Activated T-cell treated with anti-CD3 and anti-CD28 coated beads, Interleukin-2, amount 50 U/mL, for 72 hours (primary cell): ENCODE measurements at regions not wholly inside any gene's neighbourhood (a gene's known extent, or its start where the extent isn't known, plus 50 kb on each side); places are given as distances from the start of the nearest gene placed in this dataset.

Source experiments
- ATAC-seq, 2 donors: fragments of 150-1000 bp; cut with Tn5 transposase; replicated peaks in 1 of 2; 2 replicates each; pipeline ENCODE4 v1.10.0; 2021; ENCODE audit warnings: moderate library complexity in 2 of 2, mild to moderate bottlenecking in 1 of 2
- DNase-seq, 2 donors: peaks; one replicate each; pipeline ENCODE4 v3.0.0; 2021 to 2022; ENCODE audit warnings: mixed read lengths in 1 of 2
- H3K27ac Mint-ChIP-seq: one replicate; pipeline ENCODE4 v1.8.0; 2022; ENCODE audit warnings: mild to moderate bottlenecking, moderate library complexity, mixed read lengths
- H3K27me3 Mint-ChIP-seq: one replicate; pipeline ENCODE4 v1.8.0; 2022; ENCODE audit warnings: low read depth, mixed read lengths
- H3K36me3 Mint-ChIP-seq, 2 donors: one replicate each; pipeline ENCODE4 v1.8.0; 2022; ENCODE audit warnings: mixed read lengths in 2 of 2, mild to moderate bottlenecking in 1 of 2; ENCODE audit not compliant: insufficient read depth in 2 of 2
- H3K4me1 Mint-ChIP-seq: one replicate; pipeline ENCODE4 v1.8.0; 2022; ENCODE audit warnings: low read depth, mixed read lengths
- H3K4me3 Mint-ChIP-seq, 2 donors: one replicate each; pipeline ENCODE4 v1.8.0; 2022; ENCODE audit warnings: mild to moderate bottlenecking in 2 of 2, mixed read lengths in 2 of 2, moderate library complexity in 2 of 2
- H3K9me3 Mint-ChIP-seq, 2 donors: one replicate each; pipeline ENCODE4 v1.8.0; 2022; ENCODE audit warnings: mixed read lengths in 2 of 2

DNA sequence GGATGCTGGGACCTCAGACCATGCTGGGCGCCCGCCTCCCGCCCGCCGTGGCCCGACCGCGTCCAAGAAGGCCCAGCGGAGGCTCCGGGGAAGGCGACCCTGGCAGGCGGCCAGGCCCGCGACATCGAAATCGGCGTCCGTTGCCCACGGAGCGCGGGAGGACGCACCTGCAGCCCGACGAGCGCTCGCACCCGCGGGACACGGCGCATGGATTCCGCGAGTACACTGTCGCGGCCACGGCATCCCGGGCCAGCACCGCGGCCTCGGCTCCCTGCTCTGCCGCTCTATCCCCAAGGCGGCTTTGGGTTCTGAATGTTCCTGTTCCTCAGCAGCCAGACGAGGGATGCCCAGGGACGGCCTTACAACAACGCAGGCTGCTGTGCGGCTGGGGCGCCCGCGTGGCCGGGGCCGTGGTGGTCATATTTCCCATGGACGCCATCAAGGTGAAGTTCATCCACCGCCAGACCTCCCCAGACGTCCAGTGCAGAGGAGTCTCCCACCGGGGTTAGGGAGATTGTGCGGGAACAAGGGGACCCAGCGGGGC is 67.5 kb upstream of the ZNF722 start:
- no peak for ATAC-seq
- Mint-ChIP-seq H3K36me3 (peaks cover 5 to 6% of the 10 kb centered on the region in 2 donors), H3K4me1 (no peaks in the 10 kb centered on the region), H3K27me3 (peaks cover 6% of the 10 kb centered on the region), H3K27ac (no peak overlapping the region), H3K4me3 (no peak overlapping the region), H3K9me3 (peaks cover 1 to 7% of the 10 kb centered on the region in 2 donors)
- DNase-seq: no peak

DNA sequence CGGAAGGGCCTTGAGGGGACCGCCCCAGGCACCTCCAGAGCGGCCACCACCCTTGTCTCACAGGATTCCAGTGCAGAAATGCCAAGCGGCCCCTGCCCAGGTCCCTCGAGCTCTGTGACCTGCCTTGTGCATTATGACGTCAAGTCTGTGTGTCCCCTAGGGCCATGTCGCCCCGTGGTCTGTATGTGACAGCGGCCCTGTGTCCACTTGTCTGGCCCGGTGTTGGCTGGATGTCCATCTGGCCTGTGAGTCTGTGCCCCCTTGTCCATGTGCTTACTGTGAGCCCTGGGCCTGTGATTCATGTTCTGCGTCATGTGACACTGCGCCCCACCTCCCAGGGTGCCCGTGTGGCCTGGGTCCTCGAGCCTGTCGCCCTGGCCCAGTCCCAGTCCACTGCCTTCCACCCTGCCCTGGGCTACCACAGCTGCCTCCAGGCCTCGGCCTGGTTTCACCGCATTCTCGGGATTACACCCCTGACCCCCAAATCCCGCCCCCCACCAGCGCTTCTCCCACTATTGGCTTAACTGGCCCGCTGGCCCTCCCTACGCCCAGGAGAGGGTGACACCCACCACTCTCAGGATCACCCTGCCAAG is 66.6 kb upstream of the ZNF722 start:
- peaks cover 6% of the 10 kb centered on the region for H3K27me3 Mint-ChIP-seq
- no peak for ATAC-seq
- no peaks in the 10 kb centered on the region for H3K4me1 Mint-ChIP-seq
- peaks cover 1 to 7% of the 10 kb centered on the region in 2 donors for H3K9me3 Mint-ChIP-seq
- no peak overlapping the region for H3K27ac Mint-ChIP-seq
- peaks cover 0 to 1% of the 10 kb centered on the region in 2 donors for H3K36me3 Mint-ChIP-seq
- no peak overlapping the region for H3K4me3 Mint-ChIP-seq
- DNase-seq: no peak
